Thyroid gland (tissue), 4 donors: ENCODE measurements at regions not wholly inside any gene's neighbourhood (a gene's known extent, or its start where the extent isn't known, plus 50 kb on each side); places are given as distances from the start of the nearest gene placed in this dataset.

Source experiments
- POLR2A ChIP-seq, 2 donors: fragments of 450-650 bp; IDR thresholded peaks; one replicate each; pipeline ENCODE4 v1.6.1; 2017; ENCODE audit warnings: antibody characterized with exemption in 2 of 2, mild to moderate bottlenecking in 2 of 2, moderate library complexity in 1 of 2
- TF ChIP-seq, protein P1 (sequence below), 6 experiments: fragments of 200-600 bp in 3 of 6; fragments of 450-650 bp in 3 of 6; sonication (generic) in 3 of 6; IDR thresholded peaks; one replicate each; pipeline ENCODE4 v1.5.1; 2016 to 2019; ENCODE audit warnings: antibody characterized with exemption in 6 of 6, mild to moderate bottlenecking in 2 of 6, inconsistent platforms in 1 of 6, moderate library complexity in 1 of 6

DNA sequence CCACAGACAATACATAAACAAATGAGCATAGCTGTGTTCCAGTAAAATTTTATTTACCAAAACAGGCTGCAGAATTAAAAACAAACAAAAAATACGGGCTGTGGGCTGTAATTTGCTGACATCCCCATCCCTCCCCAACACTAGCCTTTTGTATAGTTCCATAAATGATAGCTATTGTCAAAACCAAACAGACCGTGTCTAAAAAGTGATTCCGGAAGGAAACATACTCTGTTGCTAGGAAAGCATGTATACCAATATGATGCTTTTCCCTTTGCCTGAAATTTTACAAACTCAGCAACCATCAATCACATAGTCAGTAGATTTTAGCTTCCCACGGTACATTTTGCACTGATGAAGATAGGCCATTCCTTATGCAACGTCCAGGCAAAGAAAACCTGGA lies 80.0 kb downstream of the TMEM215 start:
- no peak for TF ChIP-seq POLR2A (IDR thresholded peaks at IDR 0.05)
- TF ChIP-seq, protein P1, sequence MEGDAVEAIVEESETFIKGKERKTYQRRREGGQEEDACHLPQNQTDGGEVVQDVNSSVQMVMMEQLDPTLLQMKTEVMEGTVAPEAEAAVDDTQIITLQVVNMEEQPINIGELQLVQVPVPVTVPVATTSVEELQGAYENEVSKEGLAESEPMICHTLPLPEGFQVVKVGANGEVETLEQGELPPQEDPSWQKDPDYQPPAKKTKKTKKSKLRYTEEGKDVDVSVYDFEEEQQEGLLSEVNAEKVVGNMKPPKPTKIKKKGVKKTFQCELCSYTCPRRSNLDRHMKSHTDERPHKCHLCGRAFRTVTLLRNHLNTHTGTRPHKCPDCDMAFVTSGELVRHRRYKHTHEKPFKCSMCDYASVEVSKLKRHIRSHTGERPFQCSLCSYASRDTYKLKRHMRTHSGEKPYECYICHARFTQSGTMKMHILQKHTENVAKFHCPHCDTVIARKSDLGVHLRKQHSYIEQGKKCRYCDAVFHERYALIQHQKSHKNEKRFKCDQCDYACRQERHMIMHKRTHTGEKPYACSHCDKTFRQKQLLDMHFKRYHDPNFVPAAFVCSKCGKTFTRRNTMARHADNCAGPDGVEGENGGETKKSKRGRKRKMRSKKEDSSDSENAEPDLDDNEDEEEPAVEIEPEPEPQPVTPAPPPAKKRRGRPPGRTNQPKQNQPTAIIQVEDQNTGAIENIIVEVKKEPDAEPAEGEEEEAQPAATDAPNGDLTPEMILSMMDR (IDR thresholded peaks at IDR 0.05) = no peak
